GM10266 (cell line): ENCODE measurements at regions not wholly inside any gene's neighbourhood (a gene's known extent, or its start where the extent isn't known, plus 50 kb on each side); places are given as distances from the start of the nearest gene placed in this dataset.
"Not testable (repeated sequence)": the region's sequence is repeated elsewhere in the genome, so short reads cannot be mapped to it uniquely, and the experiment has no call there.

Experiments
- DNase-seq: peaks from one replicate; pipeline ENCODE4 v3.0.0; 2012; ENCODE audit errors: extremely low spot score
- TF ChIP-seq, protein P1 (sequence below): IDR thresholded peaks from 2 replicates; pipeline ENCODE4 v1.5.1; 2012; ENCODE audit warnings: mild to moderate bottlenecking, low read depth; ENCODE audit not compliant: control insufficient read depth, insufficient read depth; ENCODE audit errors: missing control alignments

DNA sequence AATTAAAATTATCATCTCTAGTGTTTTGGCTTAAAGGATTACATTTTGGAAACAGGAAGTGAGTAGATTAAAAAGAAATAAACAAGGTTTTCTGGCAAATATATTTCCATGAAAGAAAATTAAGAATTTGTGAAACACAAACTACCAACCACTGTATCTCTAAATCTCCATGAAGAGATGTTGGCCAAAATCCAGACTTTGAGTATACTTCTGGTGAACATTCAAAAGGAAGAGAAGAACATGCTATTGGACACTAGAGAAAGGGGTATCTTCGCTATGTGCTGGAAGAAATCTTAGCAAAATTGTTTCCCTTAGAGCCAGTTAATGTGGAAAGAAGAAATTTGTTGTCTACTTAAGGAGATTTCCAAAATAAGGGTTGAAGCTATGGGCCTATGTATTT, 710.4 kb upstream of the CTNND2 start:
- no peak for DNase-seq
- TF ChIP-seq, protein P1, sequence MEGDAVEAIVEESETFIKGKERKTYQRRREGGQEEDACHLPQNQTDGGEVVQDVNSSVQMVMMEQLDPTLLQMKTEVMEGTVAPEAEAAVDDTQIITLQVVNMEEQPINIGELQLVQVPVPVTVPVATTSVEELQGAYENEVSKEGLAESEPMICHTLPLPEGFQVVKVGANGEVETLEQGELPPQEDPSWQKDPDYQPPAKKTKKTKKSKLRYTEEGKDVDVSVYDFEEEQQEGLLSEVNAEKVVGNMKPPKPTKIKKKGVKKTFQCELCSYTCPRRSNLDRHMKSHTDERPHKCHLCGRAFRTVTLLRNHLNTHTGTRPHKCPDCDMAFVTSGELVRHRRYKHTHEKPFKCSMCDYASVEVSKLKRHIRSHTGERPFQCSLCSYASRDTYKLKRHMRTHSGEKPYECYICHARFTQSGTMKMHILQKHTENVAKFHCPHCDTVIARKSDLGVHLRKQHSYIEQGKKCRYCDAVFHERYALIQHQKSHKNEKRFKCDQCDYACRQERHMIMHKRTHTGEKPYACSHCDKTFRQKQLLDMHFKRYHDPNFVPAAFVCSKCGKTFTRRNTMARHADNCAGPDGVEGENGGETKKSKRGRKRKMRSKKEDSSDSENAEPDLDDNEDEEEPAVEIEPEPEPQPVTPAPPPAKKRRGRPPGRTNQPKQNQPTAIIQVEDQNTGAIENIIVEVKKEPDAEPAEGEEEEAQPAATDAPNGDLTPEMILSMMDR: no peak

DNA sequence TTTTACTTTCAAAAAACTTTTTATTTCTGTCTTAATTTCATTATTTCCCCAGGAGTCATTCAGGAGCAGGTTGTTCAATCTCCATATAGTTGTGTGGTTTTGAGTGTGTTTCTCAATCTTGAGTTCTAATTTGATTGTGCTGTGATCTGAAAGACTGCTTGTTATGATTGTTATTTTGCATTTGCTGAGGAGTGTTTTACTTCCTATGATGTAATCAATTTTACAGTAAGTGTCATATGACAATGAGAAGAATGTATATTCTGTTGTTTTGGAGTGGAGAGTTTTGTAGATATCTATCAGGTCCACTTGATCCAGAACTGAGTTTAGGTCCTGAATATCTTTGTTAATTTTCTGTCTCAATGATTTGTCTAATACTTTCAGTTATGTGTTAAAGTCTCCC, 706.9 kb upstream of the CTNND2 start:
- no peak for DNase-seq
- TF ChIP-seq, protein P1: no peak

DNA sequence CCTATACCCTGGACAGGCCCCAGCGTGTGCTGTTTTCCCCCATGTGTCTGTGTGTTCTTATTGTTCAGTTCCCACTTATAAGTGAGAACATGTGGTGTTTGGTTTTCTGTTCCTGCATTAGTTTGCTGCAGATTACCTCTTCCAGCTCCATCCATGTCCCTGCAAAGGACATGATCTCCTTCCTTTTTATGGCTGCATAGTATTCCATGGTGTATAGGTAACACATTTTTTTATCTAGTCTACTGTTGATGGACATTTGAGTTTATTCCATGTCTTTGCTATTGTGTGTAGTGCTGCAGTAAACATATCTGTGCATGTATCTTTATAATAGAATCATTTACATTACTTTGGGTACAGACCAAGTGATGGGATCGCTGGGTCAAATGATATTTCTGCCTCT, 703.6 kb upstream of the CTNND2 start:
- not testable (repeated sequence) for DNase-seq

DNA sequence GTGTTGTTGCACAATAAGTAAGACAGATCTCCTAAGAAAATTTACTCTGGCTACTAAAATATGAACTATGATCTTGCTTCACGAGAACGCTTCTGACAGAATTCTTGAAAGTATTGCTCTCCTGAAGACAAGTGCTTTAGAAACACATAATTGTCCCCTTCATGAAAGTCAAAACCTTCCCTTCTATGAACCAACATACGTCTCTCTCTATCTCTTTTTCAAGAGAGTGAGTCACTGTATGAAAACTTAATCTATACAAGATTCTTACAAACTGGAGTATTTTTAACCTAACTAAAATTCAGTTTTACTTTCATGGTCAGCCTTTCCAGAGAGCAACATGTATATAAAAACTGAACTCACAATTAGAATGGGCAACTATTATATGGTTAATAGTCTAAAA, 688.0 kb upstream of the CTNND2 start:
- TF ChIP-seq, protein P1: no peak
- no peak for DNase-seq

DNA sequence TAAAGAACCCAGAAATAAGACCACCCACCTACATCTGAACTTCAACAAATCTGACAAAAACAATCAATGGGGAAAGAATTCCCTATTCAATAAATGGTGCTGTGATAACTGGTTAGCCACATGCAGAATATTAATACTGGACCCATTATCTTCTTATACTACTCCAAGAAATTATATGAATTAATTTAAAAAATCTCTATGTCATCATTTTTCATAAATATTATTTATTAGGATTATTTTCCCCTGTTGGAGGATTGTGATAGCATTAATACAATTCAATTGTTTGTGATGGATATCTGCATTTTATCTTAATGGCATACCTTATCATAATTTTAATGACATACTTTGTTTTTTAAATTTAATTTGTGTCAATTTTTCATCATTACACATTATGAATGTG, 682.2 kb upstream of the CTNND2 start:
- DNase-seq: no peak

DNA sequence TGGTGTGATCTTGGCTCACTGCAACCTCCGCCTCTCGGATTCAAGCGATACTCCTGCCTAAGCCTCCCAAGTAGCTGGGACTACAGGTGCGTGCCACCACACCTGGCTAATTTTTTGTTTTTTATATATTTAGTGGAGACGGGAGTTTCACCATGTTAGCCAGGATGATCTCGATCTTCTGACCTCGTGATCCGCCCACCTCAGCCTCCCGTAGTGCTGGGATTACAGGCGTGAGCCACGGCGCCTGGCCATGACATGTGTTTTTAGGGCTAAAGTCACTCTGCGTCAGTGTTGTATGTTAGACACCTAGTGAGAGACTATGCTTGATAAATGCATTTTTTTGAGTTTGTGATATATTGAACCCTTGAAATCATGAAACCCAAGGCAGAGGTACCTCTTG, 674.6 kb upstream of the CTNND2 start:
- not testable (repeated sequence) for DNase-seq

More for the DNA sequence above, 682.2 kb upstream of the CTNND2 start:
- TF ChIP-seq, protein P1: no peak

DNA sequence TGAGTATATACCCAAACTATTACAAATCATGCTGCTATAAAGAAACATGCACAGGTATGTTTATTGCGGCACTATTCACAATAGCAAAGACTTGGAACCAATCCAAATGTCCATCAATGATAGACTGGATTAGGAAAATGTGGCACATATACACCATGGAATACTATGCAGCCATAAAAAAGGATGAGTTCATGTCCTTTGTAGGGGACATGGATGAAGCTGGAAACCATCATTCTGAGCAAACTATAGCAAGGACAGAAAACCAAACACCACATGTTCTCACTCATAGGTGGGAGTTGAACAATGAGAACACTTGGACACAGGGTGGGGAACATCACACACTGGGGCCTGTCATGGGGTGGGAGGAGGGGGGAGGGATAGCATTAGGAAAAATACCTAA, 672.7 kb upstream of the CTNND2 start:
- DNase-seq: not testable (repeated sequence)

DNA sequence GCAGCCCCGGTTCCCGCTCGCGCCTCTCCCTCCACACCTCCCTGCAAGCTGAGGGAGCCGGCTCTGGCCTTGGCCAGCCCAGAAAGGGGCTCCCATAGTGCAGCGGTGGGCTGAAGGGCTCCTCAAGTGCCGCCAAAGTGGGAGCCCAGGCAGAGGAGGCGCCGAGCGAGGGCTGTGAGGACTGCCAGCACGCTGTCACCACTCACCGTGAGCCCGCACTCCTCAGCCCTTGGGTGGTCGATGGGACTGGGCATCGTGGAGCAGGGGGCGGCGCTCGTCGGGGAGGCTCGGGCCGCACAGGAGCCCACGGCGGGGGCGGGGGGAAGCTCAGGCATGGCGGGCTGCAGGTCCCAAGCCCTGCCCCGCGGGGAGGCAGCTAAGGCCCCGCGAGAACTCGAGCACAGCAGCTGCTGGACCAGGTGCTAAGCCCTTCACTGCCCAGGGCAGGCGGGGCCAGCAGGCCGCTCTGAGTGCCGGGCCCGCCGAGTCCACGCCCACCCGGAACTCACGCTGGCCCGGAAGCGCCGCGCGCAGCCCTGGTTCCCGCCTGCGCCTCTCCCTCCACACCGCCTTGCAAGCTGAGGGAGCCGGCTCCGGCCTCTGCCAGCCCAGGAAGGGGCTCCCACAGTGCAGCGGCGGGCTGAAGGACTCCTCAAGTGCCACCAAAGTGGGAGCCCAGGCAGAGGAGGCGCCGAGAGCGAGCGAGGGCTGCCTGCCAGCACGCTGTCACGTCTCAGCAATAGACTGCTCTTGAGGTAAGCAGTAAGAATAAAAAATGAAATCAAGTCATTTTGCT, 670.2 kb upstream of the CTNND2 start:
- DNase-seq: not testable (repeated sequence)

DNA sequence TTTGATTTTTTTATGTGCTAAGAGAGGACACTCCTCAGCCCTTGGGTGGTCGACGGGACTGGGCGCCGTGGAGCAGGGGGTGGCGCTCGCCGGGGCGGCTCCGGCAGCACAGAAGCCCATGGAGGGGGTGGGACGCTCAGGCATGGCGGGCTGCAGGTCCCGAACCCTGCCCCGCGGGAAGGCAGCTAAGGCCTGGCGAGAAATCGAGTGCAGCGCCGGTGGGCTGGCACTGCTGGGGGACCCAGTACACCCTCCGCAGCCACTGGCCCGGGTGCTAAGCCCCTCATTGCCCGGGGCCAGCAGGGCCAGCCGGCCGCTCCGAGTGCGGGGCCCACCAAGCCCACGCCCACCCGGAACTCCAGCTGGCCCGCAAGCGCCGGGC, 669.7 kb upstream of the CTNND2 start:
- DNase-seq: not testable (repeated sequence)

DNA sequence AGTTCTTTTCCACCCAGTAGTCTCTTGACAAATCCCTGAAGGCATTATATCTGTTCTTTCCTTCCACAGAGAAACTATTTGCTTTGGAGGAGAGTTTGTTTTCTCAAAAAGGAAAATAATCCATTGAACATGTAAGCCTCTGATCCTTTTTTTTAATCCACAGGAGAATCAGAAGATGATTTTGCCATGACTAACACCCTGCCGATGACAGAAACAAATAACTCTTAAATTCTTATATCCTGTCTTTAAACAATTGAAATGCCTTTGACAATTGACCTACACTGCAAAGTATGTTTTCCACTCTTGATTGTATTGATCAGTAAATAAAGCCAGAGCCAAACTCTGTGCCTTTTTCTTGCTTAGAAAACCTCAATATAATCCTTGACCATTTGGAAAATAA, 666.4 kb upstream of the CTNND2 start:
- DNase-seq: no peak

More for the DNA sequence above, 666.4 kb upstream of the CTNND2 start:
- TF ChIP-seq, protein P1: no peak
